K562 (cell line): ENCODE measurements at regions not wholly inside any gene's neighbourhood (a gene's known extent, or its start where the extent isn't known, plus 50 kb on each side); places are given as distances from the start of the nearest gene placed in this dataset.
A peak's percentile ranks its signal among the peaks of the same experiment; 100 is the strongest.

Experiments
- ARID1B ChIP-seq: fragments of 450-650 bp; IDR thresholded peaks from 2 replicates; pipeline ENCODE4 v1.6.1; 2016; ENCODE audit warnings: antibody characterized with exemption, mild to moderate bottlenecking, inconsistent platforms
- CCNT2 ChIP-seq: IDR thresholded peaks from 2 replicates; pipeline ENCODE4 v1.6.1; 2011; ENCODE audit warnings: borderline replicate concordance, low read depth, mild to moderate bottlenecking, moderate library complexity, mixed read lengths, low read length; ENCODE audit not compliant: insufficient read length; ENCODE audit errors: extremely low read depth
- ELF4 ChIP-seq: fragments of 450-650 bp; formaldehyde crosslinking; IDR thresholded peaks from 2 replicates; pipeline ENCODE4 v1.4.0; 2022; ENCODE audit warnings: missing genetic modification characterization
- HDAC1 ChIP-seq, 2 experiments: fragments of 450-650 bp; IDR thresholded peaks; 2 replicates each; pipeline ENCODE4 v1.6.1; 2016 to 2017; ENCODE audit warnings: inconsistent platforms in 1 of 2, mild to moderate bottlenecking in 1 of 2, moderate library complexity in 1 of 2
- HNRNPH1 ChIP-seq: fragments of 200-400 bp; formaldehyde crosslinking; optimal IDR thresholded peaks from 2 replicates; pipeline ENCODE3; 2017; ENCODE audit warnings: low read depth, mild to moderate bottlenecking, low read length, moderate library complexity
- NCOA4 ChIP-seq: fragments of 450-650 bp; IDR thresholded peaks from 2 replicates; pipeline ENCODE4 v1.6.1; 2018; ENCODE audit warnings: mild to moderate bottlenecking; ENCODE audit not compliant: partially characterized antibody
- NELFE ChIP-seq: IDR thresholded peaks from 2 replicates; pipeline ENCODE4 v1.6.1; 2011; ENCODE audit warnings: mild to moderate bottlenecking; ENCODE audit not compliant: insufficient read depth, insufficient read length
- RBFOX2 ChIP-seq: fragments of 200-400 bp; formaldehyde crosslinking; IDR thresholded peaks from 2 replicates; pipeline ENCODE4 v1.6.1; 2017; ENCODE audit warnings: low read depth, mild to moderate bottlenecking, low read length, moderate library complexity
- RBM14 ChIP-seq: fragments of 200-400 bp; formaldehyde crosslinking; IDR thresholded peaks from 2 replicates; pipeline ENCODE4 v1.6.1; 2018; ENCODE audit warnings: low read depth, mild to moderate bottlenecking, low read length, moderate library complexity, borderline replicate concordance; ENCODE audit not compliant: insufficient read depth
- RBM39 ChIP-seq: fragments of 200-400 bp; formaldehyde crosslinking; optimal IDR thresholded peaks from 2 replicates; pipeline ENCODE3; 2018; ENCODE audit warnings: low read depth, low read length
- SMAD2 ChIP-seq: fragments of 150-350 bp; IDR thresholded peaks from 2 replicates; pipeline ENCODE4 v1.6.1; 2014; ENCODE audit warnings: low read depth, mild to moderate bottlenecking, low read length
- SPI1 ChIP-seq: IDR thresholded peaks from 2 replicates; pipeline ENCODE4 v1.6.1; 2011; ENCODE audit warnings: low read depth, low read length, control low read depth, borderline replicate concordance
- ZFPM2 ChIP-seq: fragments of 250-450 bp; sonication (Bioruptor Pico); IDR thresholded peaks from 2 replicates; pipeline ENCODE4 v1.5.1; 2022; ENCODE audit warnings: mild to moderate bottlenecking
- ZKSCAN8 ChIP-seq: fragments of 200-800 bp; sonication (Bioruptor generic); IDR thresholded peaks from 2 replicates; pipeline ENCODE4 v1.6.1; 2016; ENCODE audit warnings: missing genetic modification characterization, missing compliant biosample characterization
- TF ChIP-seq, protein P1 (sequence below): sonication (generic); formaldehyde crosslinking; IDR thresholded peaks from 2 replicates; pipeline ENCODE4 v1.8.1; 2022; ENCODE audit warnings: missing genetic modification reagents
- TF ChIP-seq, protein P2 (sequence below): fragments of 250-450 bp; sonication (Bioruptor Pico); IDR thresholded peaks from 2 replicates; pipeline ENCODE4 v1.6.1; 2021; ENCODE audit warnings: mild to moderate bottlenecking
- TF ChIP-seq, protein P3 (sequence below): fragments of 450-650 bp; formaldehyde crosslinking; IDR thresholded peaks from 2 replicates; pipeline ENCODE4 v1.4.0; 2022; ENCODE audit warnings: missing genetic modification characterization
- TF ChIP-seq, protein P4 (sequence below): sonication (generic); formaldehyde crosslinking; IDR thresholded peaks from 2 replicates; pipeline ENCODE4 v1.9.0; 2022; ENCODE audit warnings: mild to moderate bottlenecking, missing genetic modification reagents
- TF ChIP-seq, protein P5 (sequence below): fragments of 250-450 bp; sonication (Bioruptor Pico); IDR thresholded peaks from 2 replicates; pipeline ENCODE4 v1.5.0; 2021
- TF ChIP-seq, protein P6 (sequence below): fragments of 250-450 bp; sonication (Bioruptor Pico); IDR thresholded peaks from 2 replicates; pipeline ENCODE4 v1.5.0; 2020; ENCODE audit warnings: mild to moderate bottlenecking

DNA sequence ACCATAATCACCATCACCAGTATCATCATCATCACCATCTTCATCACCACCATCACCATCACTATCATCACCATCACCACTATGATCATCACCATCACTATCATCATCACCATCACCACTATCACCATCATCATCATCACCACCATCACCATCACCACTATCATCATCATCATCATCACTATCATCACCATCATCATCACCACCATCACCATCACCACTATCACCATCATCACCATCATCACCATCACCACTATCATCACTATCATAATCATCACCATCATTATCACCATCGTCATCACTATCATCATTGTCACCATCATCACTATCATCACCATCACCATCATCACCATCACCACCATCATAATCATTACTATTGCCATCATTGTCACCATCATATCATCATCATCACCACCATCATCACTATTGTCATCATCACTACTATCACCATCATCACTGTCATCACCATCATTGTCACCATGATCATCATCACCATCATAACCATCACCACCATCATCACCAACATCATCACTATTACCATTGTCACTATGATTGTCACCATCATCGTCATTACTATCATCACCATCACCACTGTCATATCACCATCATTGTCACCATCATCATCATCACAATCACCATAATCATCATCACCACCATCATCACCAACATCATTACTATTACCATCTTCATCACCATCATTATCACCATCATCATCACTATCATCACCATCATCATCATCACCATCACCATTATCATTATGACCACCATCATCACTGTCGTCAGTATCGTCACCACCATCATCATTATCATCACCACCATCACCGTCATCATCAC lies 154.7 kb downstream of the ACTR3B start (continued):
- TF ChIP-seq, protein P1, sequence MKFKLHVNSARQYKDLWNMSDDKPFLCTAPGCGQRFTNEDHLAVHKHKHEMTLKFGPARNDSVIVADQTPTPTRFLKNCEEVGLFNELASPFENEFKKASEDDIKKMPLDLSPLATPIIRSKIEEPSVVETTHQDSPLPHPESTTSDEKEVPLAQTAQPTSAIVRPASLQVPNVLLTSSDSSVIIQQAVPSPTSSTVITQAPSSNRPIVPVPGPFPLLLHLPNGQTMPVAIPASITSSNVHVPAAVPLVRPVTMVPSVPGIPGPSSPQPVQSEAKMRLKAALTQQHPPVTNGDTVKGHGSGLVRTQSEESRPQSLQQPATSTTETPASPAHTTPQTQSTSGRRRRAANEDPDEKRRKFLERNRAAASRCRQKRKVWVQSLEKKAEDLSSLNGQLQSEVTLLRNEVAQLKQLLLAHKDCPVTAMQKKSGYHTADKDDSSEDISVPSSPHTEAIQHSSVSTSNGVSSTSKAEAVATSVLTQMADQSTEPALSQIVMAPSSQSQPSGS (CRISPR knock-in tag) = no peak
- TF ChIP-seq RBM39 (no peak), ZFPM2 (CRISPR knock-in tag) (no peak), RBFOX2 (no peak), ARID1B (0 out of 2 replicates have a peak, but pooled peaks have one; percentile 9), ELF4 (peak; percentile 44; the same call in 1 of the 2 replicates), RBM14 (no peak), CCNT2 (no peak), ZKSCAN8 (CRISPR knock-in tag) (no peak), HDAC1 (IDR thresholded peaks at IDR 0.05) (peak in 1 of 2 experiments; percentile 37; a peak in 2 of 4 replicates), SPI1 (no peak), NELFE (no peak), NCOA4 (no peak), HNRNPH1 (no peak), SMAD2 (no peak)
- TF ChIP-seq, protein P2, sequence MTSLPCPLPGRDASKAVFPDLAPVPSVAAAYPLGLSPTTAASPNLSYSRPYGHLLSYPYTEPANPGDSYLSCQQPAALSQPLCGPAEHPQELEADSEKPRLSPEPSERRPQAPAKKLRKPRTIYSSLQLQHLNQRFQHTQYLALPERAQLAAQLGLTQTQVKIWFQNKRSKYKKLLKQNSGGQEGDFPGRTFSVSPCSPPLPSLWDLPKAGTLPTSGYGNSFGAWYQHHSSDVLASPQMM (CRISPR knock-in tag) = no peak
- TF ChIP-seq, protein P3, sequence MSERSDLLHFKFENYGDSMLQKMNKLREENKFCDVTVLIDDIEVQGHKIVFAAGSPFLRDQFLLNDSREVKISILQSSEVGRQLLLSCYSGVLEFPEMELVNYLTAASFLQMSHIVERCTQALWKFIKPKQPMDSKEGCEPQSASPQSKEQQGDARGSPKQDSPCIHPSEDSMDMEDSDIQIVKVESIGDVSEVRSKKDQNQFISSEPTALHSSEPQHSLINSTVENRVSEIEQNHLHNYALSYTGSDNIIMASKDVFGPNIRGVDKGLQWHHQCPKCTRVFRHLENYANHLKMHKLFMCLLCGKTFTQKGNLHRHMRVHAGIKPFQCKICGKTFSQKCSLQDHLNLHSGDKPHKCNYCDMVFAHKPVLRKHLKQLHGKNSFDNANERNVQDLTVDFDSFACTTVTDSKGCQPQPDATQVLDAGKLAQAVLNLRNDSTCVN (CRISPR knock-in tag) = peak; percentile 4; the same call in 1 of the 2 replicates
- TF ChIP-seq, protein P4, sequence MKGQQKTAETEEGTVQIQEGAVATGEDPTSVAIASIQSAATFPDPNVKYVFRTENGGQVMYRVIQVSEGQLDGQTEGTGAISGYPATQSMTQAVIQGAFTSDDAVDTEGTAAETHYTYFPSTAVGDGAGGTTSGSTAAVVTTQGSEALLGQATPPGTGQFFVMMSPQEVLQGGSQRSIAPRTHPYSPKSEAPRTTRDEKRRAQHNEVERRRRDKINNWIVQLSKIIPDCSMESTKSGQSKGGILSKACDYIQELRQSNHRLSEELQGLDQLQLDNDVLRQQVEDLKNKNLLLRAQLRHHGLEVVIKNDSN = peak; percentile 47
- TF ChIP-seq, protein P5, sequence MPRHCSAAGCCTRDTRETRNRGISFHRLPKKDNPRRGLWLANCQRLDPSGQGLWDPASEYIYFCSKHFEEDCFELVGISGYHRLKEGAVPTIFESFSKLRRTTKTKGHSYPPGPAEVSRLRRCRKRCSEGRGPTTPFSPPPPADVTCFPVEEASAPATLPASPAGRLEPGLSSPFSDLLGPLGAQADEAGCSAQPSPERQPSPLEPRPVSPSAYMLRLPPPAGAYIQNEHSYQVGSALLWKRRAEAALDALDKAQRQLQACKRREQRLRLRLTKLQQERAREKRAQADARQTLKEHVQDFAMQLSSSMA (CRISPR knock-in tag) = no peak
- TF ChIP-seq, protein P6, sequence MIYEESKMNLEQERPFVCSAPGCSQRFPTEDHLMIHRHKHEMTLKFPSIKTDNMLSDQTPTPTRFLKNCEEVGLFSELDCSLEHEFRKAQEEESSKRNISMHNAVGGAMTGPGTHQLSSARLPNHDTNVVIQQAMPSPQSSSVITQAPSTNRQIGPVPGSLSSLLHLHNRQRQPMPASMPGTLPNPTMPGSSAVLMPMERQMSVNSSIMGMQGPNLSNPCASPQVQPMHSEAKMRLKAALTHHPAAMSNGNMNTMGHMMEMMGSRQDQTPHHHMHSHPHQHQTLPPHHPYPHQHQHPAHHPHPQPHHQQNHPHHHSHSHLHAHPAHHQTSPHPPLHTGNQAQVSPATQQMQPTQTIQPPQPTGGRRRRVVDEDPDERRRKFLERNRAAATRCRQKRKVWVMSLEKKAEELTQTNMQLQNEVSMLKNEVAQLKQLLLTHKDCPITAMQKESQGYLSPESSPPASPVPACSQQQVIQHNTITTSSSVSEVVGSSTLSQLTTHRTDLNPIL (CRISPR knock-in tag) = no peak
